Epithelial cell of esophagus (primary cell): ENCODE measurements at regions not wholly inside any gene's neighbourhood (a gene's known extent, or its start where the extent isn't known, plus 50 kb on each side); places are given as distances from the start of the nearest gene placed in this dataset.

Source experiments
- DNase-seq: peaks from one replicate; pipeline ENCODE4 v3.0.0; 2010; ENCODE audit warnings: low read depth
- H3K4me3 ChIP-seq: 2 replicates; pipeline ENCODE4 v1.5.1; 2011; ENCODE audit warnings: mild to moderate bottlenecking, low read length, control low read depth
- CTCF ChIP-seq: IDR thresholded peaks from 2 replicates; pipeline ENCODE4 v1.5.1; 2011; ENCODE audit warnings: low read depth, mild to moderate bottlenecking, low read length, control low read depth, inconsistent platforms; ENCODE audit not compliant: insufficient read depth; ENCODE audit errors: missing control alignments

DNA sequence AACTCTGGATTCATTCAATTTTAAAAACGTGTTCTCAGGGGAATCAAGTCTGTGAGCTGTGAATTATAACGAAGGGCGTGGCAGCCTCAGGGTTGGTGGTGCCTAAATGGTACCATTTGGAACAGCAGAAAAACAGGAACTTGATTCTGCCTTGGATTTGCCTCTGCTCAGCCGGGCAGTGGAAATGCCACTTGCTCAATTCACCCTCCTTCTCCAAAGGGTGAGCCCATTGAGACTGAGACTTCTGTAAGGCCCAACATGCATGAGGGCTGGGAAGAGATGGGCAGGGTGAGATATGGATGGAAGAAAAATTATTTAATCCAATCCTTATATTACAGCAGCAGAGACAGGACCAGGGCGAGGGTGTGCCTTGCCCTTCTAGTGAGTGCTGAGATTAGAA is 107.1 kb upstream of the HABP2 start:
- H3K4me3 ChIP-seq, result no peak overlapping the region
- no peak for TF ChIP-seq CTCF
- DNase-seq, result no peak

- DNase-seq, result no peak
- H3K4me3 ChIP-seq, result no peak overlapping the region
- TF ChIP-seq CTCF, result no peak
Measured at GRCh38 chr10:113446739-113447138, 106.1 kb upstream of the HABP2 start.

DNA sequence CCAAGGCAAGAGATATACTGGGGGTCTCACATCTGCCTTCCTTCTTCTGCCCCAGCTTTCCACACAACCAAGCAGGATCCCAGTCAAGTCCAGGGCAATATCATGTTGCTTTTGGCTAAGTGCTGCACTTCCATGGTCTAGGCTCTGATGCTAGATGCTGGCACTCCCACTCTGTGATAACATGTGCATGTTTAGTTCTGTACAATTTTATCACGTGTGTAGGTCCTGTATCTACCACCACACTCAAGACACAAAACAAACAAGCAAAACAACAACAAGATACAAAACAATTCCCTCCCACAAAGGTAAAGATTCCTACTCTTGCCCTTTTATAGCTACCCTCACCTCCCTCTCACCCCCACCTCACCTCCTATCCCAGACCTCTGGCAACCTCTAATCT is 105.6 kb upstream of the HABP2 start:
- TF ChIP-seq CTCF, result no peak
- H3K4me3 ChIP-seq, result no peak overlapping the region
- DNase-seq, result no peak

GRCh38 chr10:113449006-113449695 is 103.7 kb upstream of the HABP2 start:
- TF ChIP-seq CTCF, result no peak
- no peak overlapping the region for H3K4me3 ChIP-seq
- no peak for DNase-seq

DNA sequence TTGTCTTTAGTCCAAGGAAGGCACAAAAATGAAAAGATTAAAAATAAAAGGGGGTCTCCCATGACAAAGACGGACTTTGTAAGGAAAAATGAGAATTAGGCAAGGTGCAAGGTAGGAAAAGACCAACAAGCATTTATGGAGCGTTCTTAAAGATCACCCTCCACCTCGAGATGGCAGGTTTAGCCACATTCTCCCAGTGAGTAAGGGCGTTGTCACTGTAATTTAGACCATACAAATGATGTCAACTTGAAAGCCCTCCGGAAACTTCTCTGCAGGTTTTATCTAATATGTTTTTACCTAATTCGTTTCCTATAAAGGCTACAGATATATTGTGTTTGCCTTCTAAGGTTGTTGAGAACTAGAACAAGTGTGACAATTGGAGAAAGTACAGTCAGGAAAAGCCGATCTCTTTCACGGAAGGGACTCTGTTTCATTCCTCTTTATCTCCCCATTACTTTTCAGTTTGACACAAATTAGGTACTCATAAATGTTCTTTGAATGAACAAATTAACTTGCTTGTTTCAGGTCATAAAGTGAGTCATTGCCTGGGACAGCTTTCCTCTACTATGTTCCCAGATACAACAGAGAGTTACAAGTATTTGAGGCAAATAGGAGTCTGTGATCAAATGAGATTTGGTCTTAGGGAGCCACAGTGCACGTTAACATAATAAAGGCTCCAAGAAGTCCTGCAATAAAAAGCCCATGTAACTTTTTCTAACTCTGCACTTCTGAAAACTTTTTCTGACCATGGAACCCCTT is 102.6 kb upstream of the HABP2 start:
- peak; percentile 5 for DNase-seq
- H3K4me3 ChIP-seq, result no peak overlapping the region
- TF ChIP-seq CTCF, result no peak

- no peak overlapping the region for H3K4me3 ChIP-seq
- no peak for TF ChIP-seq CTCF
- no peak for DNase-seq
Measured at GRCh38 chr10:113450906-113451305, 101.9 kb upstream of the HABP2 start.
